K562 (cell line): ENCODE measurements at regions not wholly inside any gene's neighbourhood (a gene's known extent, or its start where the extent isn't known, plus 50 kb on each side); places are given as distances from the start of the nearest gene placed in this dataset.

ENCODE experiments used
- CCNT2 ChIP-seq: IDR thresholded peaks from 2 replicates; pipeline ENCODE4 v1.6.1; 2011; ENCODE audit warnings: borderline replicate concordance, low read depth, mild to moderate bottlenecking, moderate library complexity, mixed read lengths, low read length; ENCODE audit not compliant: insufficient read length; ENCODE audit errors: extremely low read depth
- MEIS2 ChIP-seq: fragments of 450-650 bp; IDR thresholded peaks from 2 replicates; pipeline ENCODE4 v1.6.1; 2014; ENCODE audit warnings: mild to moderate bottlenecking; ENCODE audit not compliant: partially characterized antibody
- MYBL2 ChIP-seq, 2 experiments: fragments of 450-650 bp in 1 of 2; sonication (generic) in 1 of 2; formaldehyde crosslinking in 1 of 2; IDR thresholded peaks; 2 replicates each; pipeline versions ENCODE4 v1.6.1 to v1.8.1; 2017 to 2022; ENCODE audit warnings: borderline replicate concordance in 1 of 2, inconsistent platforms in 1 of 2, low read depth in 1 of 2, mild to moderate bottlenecking in 1 of 2, missing genetic modification reagents in 1 of 2, moderate library complexity in 1 of 2
- NEUROD1 ChIP-seq: fragments of 150-350 bp; IDR thresholded peaks from 2 replicates; pipeline ENCODE4 v1.6.1; 2014; ENCODE audit warnings: borderline replicate concordance, low read length, low read depth; ENCODE audit not compliant: partially characterized antibody
- NR3C1 ChIP-seq: sonication (generic); formaldehyde crosslinking; IDR thresholded peaks from 2 replicates; pipeline ENCODE4 v1.8.1; 2022; ENCODE audit warnings: missing genetic modification reagents
- PHB ChIP-seq: fragments of 250-450 bp; sonication (Bioruptor Pico); IDR thresholded peaks from 2 replicates; pipeline ENCODE4 v1.5.0; 2021
- VEZF1 ChIP-seq: fragments of 200-800 bp; sonication (Bioruptor generic); IDR thresholded peaks from 2 replicates; pipeline ENCODE4 v1.6.1; 2017; ENCODE audit warnings: missing genetic modification characterization, missing compliant biosample characterization
- ZBTB5 ChIP-seq: fragments of 450-650 bp; IDR thresholded peaks from 2 replicates; pipeline ENCODE4 v1.6.1; 2017; ENCODE audit warnings: antibody characterized with exemption
- TF ChIP-seq, protein P1 (sequence below): fragments of 450-650 bp; IDR thresholded peaks from 2 replicates; pipeline ENCODE4 v1.6.1; 2016

DNA sequence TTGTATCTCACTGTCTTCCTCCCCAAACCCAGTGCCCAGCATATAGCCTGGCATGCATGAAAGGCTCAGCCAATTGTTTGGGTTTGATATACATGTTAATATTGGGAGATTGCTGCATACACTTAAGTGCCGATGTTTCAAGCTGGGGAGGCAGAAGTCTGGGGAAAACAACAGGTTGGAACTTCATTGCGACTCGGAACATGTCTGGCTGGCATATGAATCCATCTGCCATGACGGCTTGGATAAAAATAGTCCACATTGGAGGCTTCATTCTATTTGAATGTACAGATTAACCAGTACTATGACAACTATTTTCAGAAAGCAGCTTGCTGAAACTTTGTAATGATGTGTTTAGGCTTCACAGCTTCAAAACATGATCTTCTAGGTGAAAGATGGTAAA is 261.0 kb downstream of the CDH26 start (continued):
- TF ChIP-seq, protein P1, sequence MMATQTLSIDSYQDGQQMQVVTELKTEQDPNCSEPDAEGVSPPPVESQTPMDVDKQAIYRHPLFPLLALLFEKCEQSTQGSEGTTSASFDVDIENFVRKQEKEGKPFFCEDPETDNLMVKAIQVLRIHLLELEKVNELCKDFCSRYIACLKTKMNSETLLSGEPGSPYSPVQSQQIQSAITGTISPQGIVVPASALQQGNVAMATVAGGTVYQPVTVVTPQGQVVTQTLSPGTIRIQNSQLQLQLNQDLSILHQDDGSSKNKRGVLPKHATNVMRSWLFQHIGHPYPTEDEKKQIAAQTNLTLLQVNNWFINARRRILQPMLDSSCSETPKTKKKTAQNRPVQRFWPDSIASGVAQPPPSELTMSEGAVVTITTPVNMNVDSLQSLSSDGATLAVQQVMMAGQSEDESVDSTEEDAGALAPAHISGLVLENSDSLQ = no peak
- TF ChIP-seq PHB (CRISPR knock-in tag) (no peak), ZBTB5 (no peak), VEZF1 (CRISPR knock-in tag) (no peak), MEIS2 (no peak), MYBL2 (IDR thresholded peaks at IDR 0.05; ENCODE audit: low read depth) (no peak), MYBL2 (CRISPR knock-in tag; IDR thresholded peaks at IDR 0.05; ENCODE audit: borderline replicate concordance) (no peak), NEUROD1 (no peak), NR3C1 (CRISPR knock-in tag) (no peak), CCNT2 (no peak)
